ENCODE measurements at regions not wholly inside any gene's neighbourhood (a gene's known extent, or its start where the extent isn't known, plus 50 kb on each side); places are given as distances from the start of the nearest gene placed in this dataset.

- TF ChIP-seq, protein P1, sequence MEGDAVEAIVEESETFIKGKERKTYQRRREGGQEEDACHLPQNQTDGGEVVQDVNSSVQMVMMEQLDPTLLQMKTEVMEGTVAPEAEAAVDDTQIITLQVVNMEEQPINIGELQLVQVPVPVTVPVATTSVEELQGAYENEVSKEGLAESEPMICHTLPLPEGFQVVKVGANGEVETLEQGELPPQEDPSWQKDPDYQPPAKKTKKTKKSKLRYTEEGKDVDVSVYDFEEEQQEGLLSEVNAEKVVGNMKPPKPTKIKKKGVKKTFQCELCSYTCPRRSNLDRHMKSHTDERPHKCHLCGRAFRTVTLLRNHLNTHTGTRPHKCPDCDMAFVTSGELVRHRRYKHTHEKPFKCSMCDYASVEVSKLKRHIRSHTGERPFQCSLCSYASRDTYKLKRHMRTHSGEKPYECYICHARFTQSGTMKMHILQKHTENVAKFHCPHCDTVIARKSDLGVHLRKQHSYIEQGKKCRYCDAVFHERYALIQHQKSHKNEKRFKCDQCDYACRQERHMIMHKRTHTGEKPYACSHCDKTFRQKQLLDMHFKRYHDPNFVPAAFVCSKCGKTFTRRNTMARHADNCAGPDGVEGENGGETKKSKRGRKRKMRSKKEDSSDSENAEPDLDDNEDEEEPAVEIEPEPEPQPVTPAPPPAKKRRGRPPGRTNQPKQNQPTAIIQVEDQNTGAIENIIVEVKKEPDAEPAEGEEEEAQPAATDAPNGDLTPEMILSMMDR (IDR thresholded peaks at IDR 0.05; ENCODE audit: poor library complexity, severe bottlenecking) = no peak
- TF ChIP-seq, protein P2, sequence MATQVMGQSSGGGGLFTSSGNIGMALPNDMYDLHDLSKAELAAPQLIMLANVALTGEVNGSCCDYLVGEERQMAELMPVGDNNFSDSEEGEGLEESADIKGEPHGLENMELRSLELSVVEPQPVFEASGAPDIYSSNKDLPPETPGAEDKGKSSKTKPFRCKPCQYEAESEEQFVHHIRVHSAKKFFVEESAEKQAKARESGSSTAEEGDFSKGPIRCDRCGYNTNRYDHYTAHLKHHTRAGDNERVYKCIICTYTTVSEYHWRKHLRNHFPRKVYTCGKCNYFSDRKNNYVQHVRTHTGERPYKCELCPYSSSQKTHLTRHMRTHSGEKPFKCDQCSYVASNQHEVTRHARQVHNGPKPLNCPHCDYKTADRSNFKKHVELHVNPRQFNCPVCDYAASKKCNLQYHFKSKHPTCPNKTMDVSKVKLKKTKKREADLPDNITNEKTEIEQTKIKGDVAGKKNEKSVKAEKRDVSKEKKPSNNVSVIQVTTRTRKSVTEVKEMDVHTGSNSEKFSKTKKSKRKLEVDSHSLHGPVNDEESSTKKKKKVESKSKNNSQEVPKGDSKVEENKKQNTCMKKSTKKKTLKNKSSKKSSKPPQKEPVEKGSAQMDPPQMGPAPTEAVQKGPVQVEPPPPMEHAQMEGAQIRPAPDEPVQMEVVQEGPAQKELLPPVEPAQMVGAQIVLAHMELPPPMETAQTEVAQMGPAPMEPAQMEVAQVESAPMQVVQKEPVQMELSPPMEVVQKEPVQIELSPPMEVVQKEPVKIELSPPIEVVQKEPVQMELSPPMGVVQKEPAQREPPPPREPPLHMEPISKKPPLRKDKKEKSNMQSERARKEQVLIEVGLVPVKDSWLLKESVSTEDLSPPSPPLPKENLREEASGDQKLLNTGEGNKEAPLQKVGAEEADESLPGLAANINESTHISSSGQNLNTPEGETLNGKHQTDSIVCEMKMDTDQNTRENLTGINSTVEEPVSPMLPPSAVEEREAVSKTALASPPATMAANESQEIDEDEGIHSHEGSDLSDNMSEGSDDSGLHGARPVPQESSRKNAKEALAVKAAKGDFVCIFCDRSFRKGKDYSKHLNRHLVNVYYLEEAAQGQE (IDR thresholded peaks at IDR 0.05; ENCODE audit: borderline replicate concordance) = no peak
- no peak for TF ChIP-seq TAF1 (IDR thresholded peaks at IDR 0.05; ENCODE audit: low read depth)
- no peak for TF ChIP-seq SMC3 (conservative IDR thresholded peaks at IDR 0.05; ENCODE audit: poor library complexity)
- no peak for TF ChIP-seq RAD21 (conservative IDR thresholded peaks at IDR 0.05)
- TF ChIP-seq EP300 (conservative IDR thresholded peaks at IDR 0.05; ENCODE audit: poor library complexity, severe bottlenecking) = no peak
These were observed 125.0 kb upstream of the MTHFD1L start for GRCh38 chr6:150740453-150740852.

All from neural cell (in vitro differentiated cells).